AG20443 (cell line): ENCODE measurements at regions not wholly inside any gene's neighbourhood (a gene's known extent, or its start where the extent isn't known, plus 50 kb on each side); places are given as distances from the start of the nearest gene placed in this dataset.
"Not testable (repeated sequence)": the region's sequence is repeated elsewhere in the genome, so short reads cannot be mapped to it uniquely, and the experiment has no call there.

Experiments used
- DNase-seq: peaks from one replicate; pipeline ENCODE4 v3.0.0; 2012; ENCODE audit warnings: low spot score, mixed read lengths

GRCh38 chr10:18868919-18869318, 179.7 kb upstream of the MALRD1 start:
- DNase-seq: no peak

DNA sequence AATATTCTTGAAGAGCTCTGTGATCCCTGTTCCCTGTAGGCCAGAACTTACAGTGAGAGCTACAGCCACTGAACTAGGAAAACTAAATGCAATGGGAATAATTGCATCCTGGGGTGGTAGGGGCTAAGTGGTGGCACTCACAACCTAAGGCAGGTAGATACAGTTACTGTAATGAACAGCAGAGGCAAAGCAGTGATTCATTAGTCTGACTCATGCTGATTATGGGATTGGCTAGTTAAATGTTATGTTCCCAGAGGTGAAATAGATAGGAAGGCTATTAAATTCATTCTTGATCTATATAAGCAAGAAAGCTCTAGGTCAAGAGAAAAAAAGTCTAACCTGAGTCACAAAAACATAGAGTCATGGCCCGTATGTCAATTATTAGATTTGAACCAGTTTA, 173.1 kb upstream of the MALRD1 start:
- no peak for DNase-seq

DNA sequence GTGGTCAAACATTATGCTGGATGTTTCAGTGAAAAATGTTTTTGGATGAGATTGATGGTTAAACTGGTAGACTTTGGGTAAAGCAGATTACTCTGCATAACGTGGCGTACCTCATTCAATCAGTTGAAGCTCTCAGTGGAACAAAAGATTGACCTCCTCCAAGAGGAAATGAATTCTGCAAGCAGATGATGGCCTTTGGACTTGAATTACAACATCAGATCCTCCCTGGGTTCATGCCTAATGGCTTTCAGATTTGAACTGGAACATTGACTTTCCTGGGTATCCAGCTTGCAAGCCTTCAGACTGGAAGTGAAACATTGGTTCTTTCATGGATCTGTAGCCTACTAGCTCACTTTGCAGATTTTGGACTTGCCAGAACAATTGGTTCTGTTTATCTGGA, 169.3 kb upstream of the MALRD1 start:
- no peak for DNase-seq

DNA sequence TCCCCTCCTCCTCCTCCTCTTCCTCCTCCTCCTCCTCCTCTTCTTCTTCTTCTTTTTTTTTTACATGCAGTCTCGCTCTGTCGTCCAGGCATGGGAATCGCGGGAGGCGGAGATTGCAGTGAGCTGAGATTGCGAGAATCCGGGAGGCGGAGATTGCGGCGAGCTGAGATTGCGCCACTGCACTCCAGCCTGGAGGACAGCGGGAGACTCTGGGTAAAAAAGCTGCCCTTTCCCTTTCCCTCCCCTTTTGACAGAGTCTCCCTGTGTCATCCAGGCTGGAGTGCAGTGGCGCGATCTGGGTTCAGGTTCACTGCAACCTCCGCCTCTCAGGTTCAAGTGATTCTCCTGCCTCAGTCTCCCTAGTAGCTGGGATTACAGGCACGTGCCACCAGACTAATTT, 168.1 kb upstream of the MALRD1 start:
- no peak for DNase-seq

GRCh38 chr10:18886102-18886501, 162.5 kb upstream of the MALRD1 start:
- no peak for DNase-seq

DNA sequence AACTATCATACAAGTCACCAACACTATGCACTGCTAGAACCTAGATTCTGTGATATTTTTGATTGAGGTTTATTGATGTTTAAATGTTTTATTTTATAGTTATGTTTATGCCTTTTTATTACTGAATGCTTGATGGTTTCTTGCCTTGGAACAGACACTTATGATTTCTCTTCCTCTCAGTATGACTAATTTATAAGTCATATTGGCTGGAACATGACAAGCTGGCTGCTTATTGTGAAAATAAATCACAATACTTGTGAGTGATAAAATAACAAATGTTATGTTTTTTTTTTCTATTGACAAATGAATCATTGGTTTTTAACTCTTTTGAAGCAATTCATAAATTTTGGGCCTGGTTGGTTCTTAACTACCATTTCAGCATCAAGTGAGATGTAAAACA, 142.0 kb upstream of the MALRD1 start:
- no peak for DNase-seq

- DNase-seq: not testable (repeated sequence)
These were observed 131.2 kb upstream of the MALRD1 start for GRCh38 chr10:18917431-18917830.

DNA sequence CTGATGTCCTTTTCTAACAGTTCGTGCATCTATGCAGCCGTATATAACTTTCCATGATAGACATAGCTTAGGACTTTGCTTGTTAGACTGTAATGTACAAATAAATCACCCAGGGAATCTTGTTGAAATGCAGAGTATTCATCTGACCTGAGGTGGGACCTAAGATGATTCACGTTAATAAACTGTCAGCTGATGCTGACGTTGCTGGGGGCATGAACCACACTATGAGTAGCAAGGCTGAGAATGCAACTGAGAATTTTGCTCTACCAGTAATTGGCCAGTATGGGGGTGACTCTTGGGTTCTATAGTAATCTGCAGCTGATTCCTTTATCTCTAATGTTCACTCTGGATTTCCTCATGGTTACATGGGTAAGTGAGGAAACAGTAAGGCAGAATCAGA, 130.1 kb upstream of the MALRD1 start:
- DNase-seq: no peak

DNA sequence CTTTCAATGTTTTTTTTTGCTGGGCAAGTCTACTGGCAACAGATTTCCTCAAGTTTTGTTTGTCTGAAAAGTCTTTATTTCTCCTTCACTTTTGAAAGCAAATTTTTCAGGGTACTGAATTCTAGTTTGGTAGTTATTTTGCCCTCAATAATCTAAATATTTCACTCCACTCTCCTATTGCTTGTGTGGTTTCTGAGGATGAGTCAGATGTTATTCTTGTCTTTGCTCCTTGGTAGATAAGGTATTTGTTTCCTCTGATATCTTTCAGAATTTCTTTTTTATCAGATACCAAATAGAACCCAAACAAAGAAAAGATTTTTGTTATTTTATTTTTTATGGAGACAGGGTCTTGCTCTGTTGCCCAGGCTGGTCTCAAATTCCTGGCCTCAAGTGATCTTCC, 99.2 kb upstream of the MALRD1 start:
- DNase-seq: no peak

DNA sequence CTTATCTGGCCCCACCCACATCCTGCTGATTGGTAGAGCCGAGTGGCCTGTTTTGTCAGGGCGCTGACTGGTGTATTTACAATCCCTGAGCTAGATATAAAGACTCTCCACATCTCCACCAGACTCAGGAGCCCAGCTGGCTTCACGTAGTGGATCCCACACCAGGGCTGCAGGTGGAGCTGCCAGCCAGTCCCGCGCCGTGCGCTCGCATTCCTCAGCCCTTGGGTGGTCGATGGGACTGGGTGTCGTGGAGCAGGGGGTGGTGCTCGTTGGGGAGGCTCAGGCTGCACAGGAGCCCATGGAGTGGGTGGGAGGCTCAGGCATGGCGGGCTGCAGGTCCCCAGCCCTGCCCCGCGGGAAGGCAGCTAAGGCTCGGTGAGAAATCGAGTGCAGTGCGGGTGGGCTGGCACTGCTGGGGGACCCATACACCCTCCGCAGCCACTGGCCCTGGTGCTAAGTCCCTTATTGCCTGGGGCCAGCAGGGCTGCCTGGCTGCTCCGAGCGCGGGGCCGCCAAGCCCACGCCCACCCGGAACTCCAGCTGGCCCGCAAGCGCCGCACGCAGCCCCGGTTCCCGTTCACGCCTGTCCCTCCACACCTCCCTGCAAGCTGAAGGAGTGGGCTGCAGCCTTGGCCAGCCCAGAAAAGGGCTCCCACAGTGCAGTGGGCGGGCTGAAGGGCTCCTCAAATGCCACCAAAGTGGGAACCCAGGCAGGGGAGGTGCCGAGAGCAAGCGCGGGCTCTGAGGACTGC, 97.4 kb upstream of the MALRD1 start:
- DNase-seq: not testable (repeated sequence)

DNA sequence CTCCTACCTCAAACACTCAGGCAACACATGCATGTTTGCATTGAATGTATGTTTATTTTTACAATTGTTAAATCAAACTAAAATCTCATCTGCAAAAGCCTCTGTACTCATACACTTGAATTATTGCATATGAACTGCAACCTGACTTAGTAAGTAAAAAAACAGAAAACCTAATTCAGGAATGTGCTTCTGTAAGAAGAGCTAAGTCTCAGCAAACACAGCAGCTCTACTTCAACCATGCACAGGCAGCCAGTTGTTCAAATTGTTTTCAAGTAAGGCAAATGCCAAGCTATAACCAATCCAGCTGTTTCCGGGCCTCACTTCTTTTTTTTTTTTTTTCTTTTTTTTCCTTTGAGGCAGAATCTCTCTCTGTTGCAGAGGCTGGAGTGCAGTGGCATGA, 93.5 kb upstream of the MALRD1 start:
- DNase-seq: no peak

- no peak for DNase-seq
These were observed 89.2 kb upstream of the MALRD1 start for GRCh38 chr10:18959369-18959768.

- DNase-seq: no peak
These were observed 88.0 kb upstream of the MALRD1 start for GRCh38 chr10:18960466-18961079.

- DNase-seq: no peak
These were observed 80.4 kb upstream of the MALRD1 start for GRCh38 chr10:18968159-18968558.

GRCh38 chr10:18976696-18977251, 71.8 kb upstream of the MALRD1 start:
- no peak for DNase-seq

DNA sequence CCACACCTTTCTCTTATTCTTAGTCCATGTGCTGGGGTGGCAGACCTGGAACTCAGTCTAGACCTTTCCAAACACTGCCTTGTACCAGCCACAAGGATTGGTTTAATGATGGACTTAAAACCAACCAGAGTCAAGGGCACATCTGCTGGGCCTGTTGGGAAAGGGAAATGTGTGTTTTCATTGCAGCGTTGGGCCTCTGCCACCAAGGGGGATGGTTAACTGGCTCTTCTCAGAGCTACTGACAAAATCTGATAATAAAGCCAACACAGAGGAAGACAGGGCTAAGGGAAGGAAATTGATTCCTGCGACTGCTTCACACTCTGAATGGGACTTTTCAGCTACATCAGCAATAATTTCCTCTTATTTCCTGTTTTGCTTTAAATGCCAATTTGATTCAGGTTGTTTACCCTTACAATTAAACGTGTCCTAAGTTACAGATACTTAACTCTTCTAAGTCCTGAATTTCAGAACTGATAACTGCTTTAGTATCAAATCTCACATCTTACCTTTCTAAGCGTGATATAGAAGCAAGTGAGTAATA, 68.4 kb upstream of the MALRD1 start:
- DNase-seq: no peak

GRCh38 chr10:18984531-18984930, 64.1 kb upstream of the MALRD1 start:
- DNase-seq: no peak

- no peak for DNase-seq
These were observed 60.3 kb upstream of the MALRD1 start for GRCh38 chr10:18988338-18988737.
